ENCODE measurements at regions not wholly inside any gene's neighbourhood (a gene's known extent, or its start where the extent isn't known, plus 50 kb on each side); places are given as distances from the start of the nearest gene placed in this dataset.

- no TSS peak for BruUV-seq (replicated peaks)
- intact Hi-C loops (cut with micrococcal nuclease; ENCODE audit: unreplicated experiment): no loop called here
- Mint-ChIP-seq H3K4me1 (ENCODE audit: low read depth, unreplicated experiment) (no peaks in the 10 kb centered on the region), H3K4me3 (ENCODE audit: low read depth, unreplicated experiment) (no peak overlapping the region), H3K27me3 (ENCODE audit: unreplicated experiment) (peaks cover 13% of the 10 kb centered on the region), H3K27ac (ENCODE audit: unreplicated experiment) (no peak overlapping the region), H3K36me3 (ENCODE audit: insufficient read depth, unreplicated experiment) (no peaks in the 10 kb centered on the region), H3K9me3 (ENCODE audit: low read depth, unreplicated experiment) (no peaks in the 10 kb centered on the region)
- CTCF ChIA-PET: no interaction called here
- TF ChIP-seq, protein P1, sequence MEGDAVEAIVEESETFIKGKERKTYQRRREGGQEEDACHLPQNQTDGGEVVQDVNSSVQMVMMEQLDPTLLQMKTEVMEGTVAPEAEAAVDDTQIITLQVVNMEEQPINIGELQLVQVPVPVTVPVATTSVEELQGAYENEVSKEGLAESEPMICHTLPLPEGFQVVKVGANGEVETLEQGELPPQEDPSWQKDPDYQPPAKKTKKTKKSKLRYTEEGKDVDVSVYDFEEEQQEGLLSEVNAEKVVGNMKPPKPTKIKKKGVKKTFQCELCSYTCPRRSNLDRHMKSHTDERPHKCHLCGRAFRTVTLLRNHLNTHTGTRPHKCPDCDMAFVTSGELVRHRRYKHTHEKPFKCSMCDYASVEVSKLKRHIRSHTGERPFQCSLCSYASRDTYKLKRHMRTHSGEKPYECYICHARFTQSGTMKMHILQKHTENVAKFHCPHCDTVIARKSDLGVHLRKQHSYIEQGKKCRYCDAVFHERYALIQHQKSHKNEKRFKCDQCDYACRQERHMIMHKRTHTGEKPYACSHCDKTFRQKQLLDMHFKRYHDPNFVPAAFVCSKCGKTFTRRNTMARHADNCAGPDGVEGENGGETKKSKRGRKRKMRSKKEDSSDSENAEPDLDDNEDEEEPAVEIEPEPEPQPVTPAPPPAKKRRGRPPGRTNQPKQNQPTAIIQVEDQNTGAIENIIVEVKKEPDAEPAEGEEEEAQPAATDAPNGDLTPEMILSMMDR (IDR thresholded peaks at IDR 0.05; ENCODE audit: unreplicated experiment): no peak
- no peak for DNase-seq
These were observed 242.2 kb downstream of the ZNF516 start for GRCh38 chr18:76252880-76253279.

GRCh38 chr18:76252139-76252538, 242.9 kb downstream of the ZNF516 start:
- TF ChIP-seq, protein P1 (IDR thresholded peaks at IDR 0.05; ENCODE audit: unreplicated experiment): no peak
- no peak overlapping the region for H3K27ac Mint-ChIP-seq (ENCODE audit: unreplicated experiment)
- H3K27me3 Mint-ChIP-seq (ENCODE audit: unreplicated experiment): peaks cover 13% of the 10 kb centered on the region
- H3K4me3 Mint-ChIP-seq (ENCODE audit: low read depth, unreplicated experiment): no peak overlapping the region
- no peaks in the 10 kb centered on the region for H3K4me1 Mint-ChIP-seq (ENCODE audit: low read depth, unreplicated experiment)
- BruUV-seq (replicated peaks): no TSS peak
- no peaks in the 10 kb centered on the region for H3K9me3 Mint-ChIP-seq (ENCODE audit: low read depth, unreplicated experiment)
- CTCF ChIA-PET: no interaction called here
- H3K36me3 Mint-ChIP-seq (ENCODE audit: insufficient read depth, unreplicated experiment): no peaks in the 10 kb centered on the region
- no peak for DNase-seq
- intact Hi-C loops (cut with micrococcal nuclease; ENCODE audit: unreplicated experiment): no loop called here

DNA sequence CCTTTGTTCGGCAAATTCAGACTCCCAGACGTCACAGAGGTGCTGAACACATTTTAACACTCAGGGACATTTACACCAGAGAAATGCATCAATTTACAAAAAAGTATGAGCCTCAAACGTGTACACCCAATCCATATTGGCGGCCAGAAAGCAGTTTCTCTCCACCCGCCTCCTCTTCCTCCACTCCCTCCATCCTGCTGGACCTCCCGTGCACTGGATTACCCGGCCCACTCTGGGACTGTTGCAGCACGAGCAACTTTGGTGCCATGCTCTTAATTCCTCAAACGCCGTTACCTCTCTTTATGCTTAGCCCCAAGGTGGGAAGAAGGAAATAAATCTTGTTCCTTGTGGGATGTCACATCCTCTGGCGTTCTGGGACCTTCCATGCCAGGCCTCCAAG, 243.4 kb downstream of the ZNF516 start:
- H3K27ac Mint-ChIP-seq (ENCODE audit: unreplicated experiment): no peak overlapping the region
- H3K36me3 Mint-ChIP-seq (ENCODE audit: insufficient read depth, unreplicated experiment): no peaks in the 10 kb centered on the region
- BruUV-seq (replicated peaks): no TSS peak
- H3K4me3 Mint-ChIP-seq (ENCODE audit: low read depth, unreplicated experiment): no peak overlapping the region
- TF ChIP-seq, protein P1 (IDR thresholded peaks at IDR 0.05; ENCODE audit: unreplicated experiment): no peak
- no peaks in the 10 kb centered on the region for H3K9me3 Mint-ChIP-seq (ENCODE audit: low read depth, unreplicated experiment)
- H3K4me1 Mint-ChIP-seq (ENCODE audit: low read depth, unreplicated experiment): no peaks in the 10 kb centered on the region
- no peak for DNase-seq
- peaks cover 13% of the 10 kb centered on the region for H3K27me3 Mint-ChIP-seq (ENCODE audit: unreplicated experiment)
- CTCF ChIA-PET: no interaction called here
- intact Hi-C loops (cut with micrococcal nuclease; ENCODE audit: unreplicated experiment): no loop called here

- no peak for DNase-seq
- Mint-ChIP-seq H3K27me3 (ENCODE audit: unreplicated experiment) (no peaks in the 10 kb centered on the region), H3K27ac (ENCODE audit: unreplicated experiment) (no peak overlapping the region), H3K4me3 (ENCODE audit: low read depth, unreplicated experiment) (no peak overlapping the region), H3K9me3 (ENCODE audit: low read depth, unreplicated experiment) (no peaks in the 10 kb centered on the region), H3K4me1 (ENCODE audit: low read depth, unreplicated experiment) (no peaks in the 10 kb centered on the region), H3K36me3 (ENCODE audit: insufficient read depth, unreplicated experiment) (no peaks in the 10 kb centered on the region)
- TF ChIP-seq, protein P1 (IDR thresholded peaks at IDR 0.05; ENCODE audit: unreplicated experiment): no peak
- CTCF ChIA-PET: no interaction called here
- no TSS peak for BruUV-seq (replicated peaks)
- intact Hi-C loops (cut with micrococcal nuclease; ENCODE audit: unreplicated experiment): no loop called here
These were observed 248.5 kb downstream of the ZNF516 start for GRCh38 chr18:76246590-76246989.

- Mint-ChIP-seq H3K27me3 (ENCODE audit: unreplicated experiment) (peaks cover 34% of the 10 kb centered on the region), H3K4me3 (ENCODE audit: low read depth, unreplicated experiment) (no peak overlapping the region), H3K4me1 (ENCODE audit: low read depth, unreplicated experiment) (no peaks in the 10 kb centered on the region), H3K27ac (ENCODE audit: unreplicated experiment) (no peak overlapping the region), H3K36me3 (ENCODE audit: insufficient read depth, unreplicated experiment) (no peaks in the 10 kb centered on the region), H3K9me3 (ENCODE audit: low read depth, unreplicated experiment) (peaks cover 19% of the 10 kb centered on the region)
- TF ChIP-seq, protein P1 (IDR thresholded peaks at IDR 0.05; ENCODE audit: unreplicated experiment): no peak
- intact Hi-C loops (cut with micrococcal nuclease; ENCODE audit: unreplicated experiment): no loop called here
- BruUV-seq (replicated peaks): no TSS peak
- DNase-seq: no peak
- CTCF ChIA-PET: no interaction called here
These were observed 260.4 kb downstream of the ZNF516 start for GRCh38 chr18:76234676-76235060.

Data from Calu3 (cell line).